ENCODE measurements at regions not wholly inside any gene's neighbourhood (a gene's known extent, or its start where the extent isn't known, plus 50 kb on each side); places are given as distances from the start of the nearest gene placed in this dataset.

DNA sequence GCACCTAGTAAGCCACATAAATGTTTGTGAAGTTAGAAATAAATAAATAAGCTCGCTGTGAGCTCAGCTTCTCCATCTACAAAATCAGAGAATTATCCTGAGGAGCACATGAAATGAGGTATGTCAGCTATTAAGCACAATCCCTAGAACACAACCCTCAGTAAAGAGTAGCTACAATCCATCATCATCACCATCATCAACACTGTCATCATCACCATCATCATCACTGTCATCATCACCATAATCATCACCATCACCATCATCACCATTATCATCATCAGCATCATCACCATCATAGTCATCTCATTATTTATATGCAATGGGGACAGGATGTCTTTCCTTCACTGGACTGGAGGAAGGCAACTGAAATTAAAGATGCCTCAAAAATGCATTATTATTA, 189.6 kb downstream of the NPHP4 start:
- no peak overlapping the region for H3K4me3 ChIP-seq (ENCODE audit: low read depth, low read length)
- POLR2A ChIA-PET, result no interaction called here
- H3K9me3 ChIP-seq, result no peaks in the 10 kb centered on the region
- no peak overlapping the region for H3K27ac Mint-ChIP-seq (ENCODE audit: unreplicated experiment)
- no peak for DNase-seq
- no peaks in the 10 kb centered on the region for H3K36me3 Mint-ChIP-seq (ENCODE audit: insufficient read depth, unreplicated experiment)
- H3K27me3 ChIP-seq (replicated peaks; ENCODE audit: control insufficient read depth, insufficient read depth, low read length), result no peaks in the 10 kb centered on the region; the same call in 1 of the 2 replicates
- TF ChIP-seq, protein P1, sequence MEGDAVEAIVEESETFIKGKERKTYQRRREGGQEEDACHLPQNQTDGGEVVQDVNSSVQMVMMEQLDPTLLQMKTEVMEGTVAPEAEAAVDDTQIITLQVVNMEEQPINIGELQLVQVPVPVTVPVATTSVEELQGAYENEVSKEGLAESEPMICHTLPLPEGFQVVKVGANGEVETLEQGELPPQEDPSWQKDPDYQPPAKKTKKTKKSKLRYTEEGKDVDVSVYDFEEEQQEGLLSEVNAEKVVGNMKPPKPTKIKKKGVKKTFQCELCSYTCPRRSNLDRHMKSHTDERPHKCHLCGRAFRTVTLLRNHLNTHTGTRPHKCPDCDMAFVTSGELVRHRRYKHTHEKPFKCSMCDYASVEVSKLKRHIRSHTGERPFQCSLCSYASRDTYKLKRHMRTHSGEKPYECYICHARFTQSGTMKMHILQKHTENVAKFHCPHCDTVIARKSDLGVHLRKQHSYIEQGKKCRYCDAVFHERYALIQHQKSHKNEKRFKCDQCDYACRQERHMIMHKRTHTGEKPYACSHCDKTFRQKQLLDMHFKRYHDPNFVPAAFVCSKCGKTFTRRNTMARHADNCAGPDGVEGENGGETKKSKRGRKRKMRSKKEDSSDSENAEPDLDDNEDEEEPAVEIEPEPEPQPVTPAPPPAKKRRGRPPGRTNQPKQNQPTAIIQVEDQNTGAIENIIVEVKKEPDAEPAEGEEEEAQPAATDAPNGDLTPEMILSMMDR (IDR thresholded peaks at IDR 0.05; ENCODE audit: insufficient read depth in 1 of 2, low read depth in 1 of 2, low read length in 1 of 2, severe bottlenecking in 1 of 2, unreplicated experiment in 1 of 2), result no peak
- no peaks in the 10 kb centered on the region for H3K36me3 ChIP-seq (ENCODE audit: control insufficient read depth, insufficient read depth, low read length)
- H3K27me3 Mint-ChIP-seq (ENCODE audit: insufficient read depth, unreplicated experiment), result no peaks in the 10 kb centered on the region
- intact Hi-C loops (cut with micrococcal nuclease; ENCODE audit: unreplicated experiment), result no loop called here
- no TSS peak for BruUV-seq (replicated peaks)
- CTCF ChIA-PET, result no interaction called here
- H3K9me3 Mint-ChIP-seq (ENCODE audit: unreplicated experiment), result no peaks in the 10 kb centered on the region
- H3K4me3 Mint-ChIP-seq (ENCODE audit: unreplicated experiment), result no peak overlapping the region
- no peaks in the 10 kb centered on the region for H3K4me1 ChIP-seq
- no peaks in the 10 kb centered on the region for H3K4me1 Mint-ChIP-seq (ENCODE audit: low read depth, unreplicated experiment)

DNA sequence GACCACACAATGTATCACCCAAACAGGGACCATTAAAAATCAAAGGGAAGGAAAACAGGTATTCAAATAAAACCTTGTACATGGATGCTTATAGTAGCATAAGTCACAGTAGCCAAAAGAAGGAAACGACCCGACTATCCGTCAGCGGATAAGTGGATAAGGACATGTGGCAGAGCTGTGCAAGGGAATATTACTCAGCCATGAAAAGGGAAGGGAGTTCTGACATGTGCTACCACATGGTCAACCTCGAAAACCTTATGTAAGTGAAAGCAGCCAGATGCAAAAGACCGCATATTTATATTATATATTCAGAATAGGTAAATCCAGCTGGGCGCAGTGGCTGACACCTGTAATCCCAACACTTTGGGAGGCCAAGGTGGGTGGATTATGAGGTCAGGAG, 193.3 kb downstream of the NPHP4 start:
- intact Hi-C loops (cut with micrococcal nuclease; ENCODE audit: unreplicated experiment), result no loop called here

DNA sequence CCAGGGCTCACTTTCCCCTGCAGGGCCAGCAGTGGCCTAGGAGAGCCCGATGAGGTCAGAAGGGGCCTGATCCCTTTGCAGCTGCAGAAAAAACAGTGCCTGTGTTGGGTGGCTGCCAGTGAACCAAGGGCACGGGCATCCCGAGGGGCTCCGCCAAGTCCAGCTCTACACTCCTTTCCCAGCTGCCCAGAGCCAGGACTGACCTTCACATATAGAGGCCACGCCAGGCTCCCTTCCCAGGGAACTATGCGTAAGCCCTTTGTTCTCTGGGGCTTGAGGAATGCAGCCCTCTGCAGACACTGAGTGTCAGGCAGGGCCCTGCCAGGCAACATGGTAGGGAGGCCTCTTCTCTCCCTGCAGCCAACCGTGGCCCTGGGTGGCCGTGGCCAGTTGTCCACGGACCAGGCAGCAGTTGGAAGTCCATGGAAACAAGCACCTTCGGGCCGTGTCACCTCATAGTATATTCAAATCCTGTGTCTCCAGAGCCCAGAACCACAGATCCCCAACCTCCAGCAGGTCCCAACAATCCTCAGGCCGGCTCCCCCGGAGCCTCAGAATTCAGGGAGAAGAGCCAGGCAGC, 194.0 kb downstream of the NPHP4 start:
- no peaks in the 10 kb centered on the region; the same call in 1 of the 2 replicates for H3K27me3 ChIP-seq (replicated peaks; ENCODE audit: control insufficient read depth, insufficient read depth, low read length)
- Mint-ChIP-seq H3K4me3 (ENCODE audit: unreplicated experiment) (no peak overlapping the region), H3K27ac (ENCODE audit: unreplicated experiment) (no peak overlapping the region), H3K36me3 (ENCODE audit: insufficient read depth, unreplicated experiment) (no peaks in the 10 kb centered on the region), H3K27me3 (ENCODE audit: insufficient read depth, unreplicated experiment) (no peaks in the 10 kb centered on the region), H3K9me3 (ENCODE audit: unreplicated experiment) (no peaks in the 10 kb centered on the region), H3K4me1 (ENCODE audit: low read depth, unreplicated experiment) (no peaks in the 10 kb centered on the region)
- no peak overlapping the region for H3K4me3 ChIP-seq (ENCODE audit: low read depth, low read length)
- no peaks in the 10 kb centered on the region for H3K9me3 ChIP-seq
- ChIA-PET POLR2A (no interaction called here), CTCF (no interaction called here)
- TF ChIP-seq, protein P1 (IDR thresholded peaks at IDR 0.05; ENCODE audit: insufficient read depth in 1 of 2, low read depth in 1 of 2, low read length in 1 of 2, severe bottlenecking in 1 of 2, unreplicated experiment in 1 of 2), result no peak
- H3K4me1 ChIP-seq, result no peaks in the 10 kb centered on the region
- no TSS peak for BruUV-seq (replicated peaks)
- intact Hi-C loops (cut with micrococcal nuclease; ENCODE audit: unreplicated experiment), result no loop called here
- no peaks in the 10 kb centered on the region for H3K36me3 ChIP-seq (ENCODE audit: control insufficient read depth, insufficient read depth, low read length)
- no peak for DNase-seq

More for the DNA sequence above, 193.3 kb downstream of the NPHP4 start:
- H3K4me3 Mint-ChIP-seq (ENCODE audit: unreplicated experiment), result no peak overlapping the region
- Histone ChIP-seq H3K4me1 (no peaks in the 10 kb centered on the region), H3K9me3 (no peaks in the 10 kb centered on the region), H3K27me3 (replicated peaks; ENCODE audit: control insufficient read depth, insufficient read depth, low read length) (no peaks in the 10 kb centered on the region; the same call in 1 of the 2 replicates), H3K36me3 (ENCODE audit: control insufficient read depth, insufficient read depth, low read length) (no peaks in the 10 kb centered on the region), H3K4me3 (ENCODE audit: low read depth, low read length) (no peak overlapping the region)
- POLR2A ChIA-PET, result no interaction called here
- no peaks in the 10 kb centered on the region for H3K27me3 Mint-ChIP-seq (ENCODE audit: insufficient read depth, unreplicated experiment)
- H3K9me3 Mint-ChIP-seq (ENCODE audit: unreplicated experiment), result no peaks in the 10 kb centered on the region
- H3K4me1 Mint-ChIP-seq (ENCODE audit: low read depth, unreplicated experiment), result no peaks in the 10 kb centered on the region
- no TSS peak for BruUV-seq (replicated peaks)
- no peak overlapping the region for H3K27ac Mint-ChIP-seq (ENCODE audit: unreplicated experiment)
- TF ChIP-seq, protein P1 (IDR thresholded peaks at IDR 0.05; ENCODE audit: insufficient read depth in 1 of 2, low read depth in 1 of 2, low read length in 1 of 2, severe bottlenecking in 1 of 2, unreplicated experiment in 1 of 2), result no peak
- no peak for DNase-seq
- CTCF ChIA-PET, result no interaction called here
- H3K36me3 Mint-ChIP-seq (ENCODE audit: insufficient read depth, unreplicated experiment), result no peaks in the 10 kb centered on the region

All from Caco-2 (cell line).